GM21528 (cell line): ENCODE measurements at regions not wholly inside any gene's neighbourhood (a gene's known extent, or its start where the extent isn't known, plus 50 kb on each side); places are given as distances from the start of the nearest gene placed in this dataset.
"Not testable (repeated sequence)": the region's sequence is repeated elsewhere in the genome, so short reads cannot be mapped to it uniquely, and the experiment has no call there.

ENCODE experiments used
- ATAC-seq: cut with Tn5 transposase; IDR thresholded peaks from one replicate; pipeline ENCODE4 v1.9.1; 2021; ENCODE audit warnings: mild to moderate bottlenecking, moderate library complexity; ENCODE audit not compliant: unreplicated experiment, low FRiP score

DNA sequence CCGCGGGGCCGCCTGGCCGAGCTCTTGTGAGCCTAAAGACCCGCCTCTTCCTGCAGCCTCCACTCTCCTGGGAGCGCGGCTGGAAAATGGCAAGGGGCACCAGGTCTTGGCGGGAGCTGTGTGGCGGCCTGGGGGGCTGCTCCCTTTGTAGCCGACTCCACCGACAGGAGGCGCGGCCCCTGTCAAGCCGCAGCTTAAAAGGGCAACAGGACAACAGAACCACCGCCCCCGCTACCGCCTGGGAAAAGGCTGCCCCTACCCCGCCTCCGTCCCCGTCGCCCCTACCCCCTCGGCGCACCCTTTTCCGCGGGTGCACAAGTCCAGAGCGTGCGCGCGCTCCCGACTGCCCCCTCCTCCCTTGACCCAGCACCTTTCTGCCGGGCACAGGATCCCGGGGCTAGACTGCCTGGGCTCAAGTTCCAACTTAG is 60.3 kb downstream of the GOLGA8K start:
- ATAC-seq = not testable (repeated sequence)

DNA sequence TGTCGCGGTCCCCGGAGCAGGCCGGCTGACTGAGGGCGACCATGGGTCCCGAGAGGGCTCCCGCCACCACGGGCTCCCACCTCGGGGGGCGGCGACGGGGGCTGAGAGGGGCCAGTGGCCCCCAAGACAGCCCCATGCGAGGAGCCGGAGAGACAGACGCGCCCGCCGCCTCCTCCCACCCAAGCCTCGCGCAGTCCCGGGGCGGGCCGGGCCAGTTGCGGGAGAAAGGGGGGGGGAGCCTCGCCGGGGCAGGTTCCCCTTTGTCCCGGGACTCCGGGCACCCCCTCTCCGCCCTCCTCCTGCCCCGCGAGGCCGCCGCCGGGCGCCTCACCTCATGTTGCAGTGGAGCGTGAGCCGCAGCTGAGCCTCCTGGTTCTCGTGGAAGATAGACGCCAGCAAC is 60.8 kb downstream of the GOLGA8K start:
- not testable (repeated sequence) for ATAC-seq

DNA sequence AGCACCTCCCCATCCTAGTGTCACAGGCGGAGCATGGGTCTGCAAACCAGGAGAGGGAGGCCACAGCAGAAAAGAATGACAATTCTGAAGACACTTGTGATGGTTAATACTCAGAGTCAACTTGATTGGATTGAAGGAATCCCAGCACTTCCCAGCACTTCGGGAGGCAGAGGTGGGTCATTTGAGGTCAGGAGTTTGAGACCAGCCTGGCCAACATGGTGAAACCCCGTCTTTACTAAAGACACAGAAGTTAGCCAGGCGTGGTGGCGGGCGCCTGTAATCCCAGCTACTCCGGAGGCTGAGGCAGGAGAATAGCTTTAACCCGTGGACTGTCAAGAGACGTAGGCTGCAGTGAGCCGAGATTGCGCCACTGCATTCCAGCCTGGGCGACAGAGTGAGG is 61.6 kb downstream of the GOLGA8K start:
- not testable (repeated sequence) for ATAC-seq

DNA sequence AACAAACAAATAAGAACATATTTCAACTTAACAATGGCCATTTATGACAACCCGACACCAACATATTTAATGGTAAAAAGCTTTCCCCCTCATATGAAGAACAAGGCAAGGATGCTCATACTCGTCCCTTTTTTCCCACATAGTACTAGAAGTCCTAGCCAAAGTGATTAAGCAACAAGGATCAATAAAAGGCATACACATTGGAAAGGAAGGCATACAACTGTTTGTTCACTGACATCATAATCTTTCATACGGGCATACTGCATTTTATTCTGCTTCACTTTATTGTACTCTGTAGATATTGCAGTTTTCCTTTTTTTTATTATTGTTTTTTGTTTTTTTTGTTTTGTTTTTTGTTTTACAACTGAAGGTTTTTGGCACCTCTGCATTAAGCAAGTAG is 66.3 kb downstream of the GOLGA8K start:
- ATAC-seq = not testable (repeated sequence)

DNA sequence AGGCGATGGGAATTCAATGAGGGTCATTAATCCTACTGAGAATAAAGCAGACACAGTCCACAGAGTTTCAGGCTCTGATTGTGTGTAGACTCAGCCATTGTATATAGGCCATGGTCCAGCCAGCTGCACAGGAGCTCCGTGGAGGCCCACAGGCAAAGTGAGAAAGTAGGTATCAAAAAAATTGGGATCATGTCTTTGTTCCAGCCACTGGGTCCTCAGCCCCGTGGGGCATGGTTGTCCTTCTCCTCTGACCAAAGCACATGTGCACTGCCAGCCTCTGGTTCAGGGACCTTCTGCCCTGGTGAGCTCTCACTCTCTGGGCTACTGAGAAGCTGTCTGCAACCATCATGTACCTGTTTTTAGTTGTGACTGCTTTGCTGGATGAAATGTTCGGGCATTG is 79.7 kb downstream of the GOLGA8K start:
- not testable (repeated sequence) for ATAC-seq

DNA sequence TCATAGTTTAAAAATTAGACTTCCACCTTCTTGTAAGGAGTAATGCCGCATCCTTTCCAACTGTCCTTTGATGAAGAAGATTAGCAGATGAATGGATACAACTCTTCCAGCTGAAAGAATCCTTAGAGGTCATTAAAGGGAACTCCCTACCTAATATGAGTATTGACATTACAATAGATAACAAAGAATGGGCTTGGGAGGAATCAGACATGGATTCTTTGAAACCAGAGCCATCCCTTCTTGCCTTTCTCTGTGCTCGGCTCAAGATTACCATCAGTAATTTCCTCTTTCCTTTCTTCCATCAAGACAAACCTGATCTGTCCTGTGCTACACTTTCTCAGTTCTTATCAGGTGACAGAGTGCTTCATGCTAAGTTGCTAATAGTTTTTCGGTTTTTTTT is 83.8 kb downstream of the GOLGA8K start:
- ATAC-seq = not testable (repeated sequence)

DNA sequence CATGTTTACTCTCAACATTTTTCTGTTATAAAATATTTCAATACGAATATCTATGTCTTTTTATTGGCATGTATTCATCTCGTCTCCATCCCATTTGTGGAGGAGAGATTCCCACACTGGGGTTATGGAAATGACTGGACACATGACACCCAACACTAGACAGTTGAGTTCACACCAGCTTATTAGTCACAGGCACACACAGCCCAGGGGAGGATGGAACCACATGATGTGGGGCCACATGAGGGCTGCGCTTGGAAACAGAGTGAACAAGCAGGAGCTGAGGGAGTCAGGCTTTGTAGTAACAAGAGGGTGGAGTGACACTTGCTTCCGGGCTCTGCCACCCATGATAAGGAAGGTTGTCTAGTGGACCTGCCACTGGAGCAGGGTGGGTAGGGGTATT is 86.6 kb downstream of the GOLGA8K start:
- not testable (repeated sequence) for ATAC-seq

DNA sequence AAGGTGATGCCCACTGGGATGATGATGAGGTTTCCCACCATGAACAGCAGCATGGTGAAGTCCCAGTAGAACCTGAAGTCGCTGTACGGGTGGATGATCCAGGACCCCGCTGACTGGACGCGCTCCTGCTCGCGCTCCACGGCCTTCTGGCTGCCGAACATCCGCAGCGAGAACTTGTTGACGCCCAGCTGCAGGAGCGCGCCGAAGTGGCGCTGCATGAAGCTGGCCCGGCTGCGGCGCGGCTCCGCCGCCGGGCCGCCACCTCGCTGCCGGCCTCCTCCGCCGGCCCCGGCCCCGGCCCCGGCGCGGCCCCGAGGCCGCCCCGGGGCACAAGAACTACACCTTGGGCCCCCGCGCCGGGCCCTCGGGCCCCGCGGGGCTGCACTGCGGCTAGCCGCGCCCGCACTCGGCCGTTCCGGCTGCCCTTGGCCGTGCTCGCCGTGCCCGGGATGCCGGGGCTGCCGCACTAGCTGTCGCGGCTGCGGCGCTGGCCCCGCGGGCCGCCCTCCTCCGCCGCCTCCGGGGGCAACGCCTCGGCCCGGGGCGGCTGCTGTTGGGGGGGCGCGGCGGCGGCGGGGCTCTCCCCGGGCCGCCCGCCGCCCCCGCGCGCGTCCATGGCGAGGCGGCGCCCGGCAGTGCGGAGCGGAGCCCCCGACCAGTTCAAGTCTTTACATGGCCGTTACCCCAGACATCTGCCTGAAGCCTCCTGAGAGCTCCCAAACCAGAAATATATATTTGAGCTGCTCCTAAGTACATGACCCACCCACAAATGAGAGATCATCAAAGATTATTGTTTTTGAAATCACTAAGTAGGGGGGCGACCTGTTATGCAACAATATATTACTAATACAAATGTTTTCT is 87.8 kb downstream of the GOLGA8K start:
- ATAC-seq = not testable (repeated sequence)

DNA sequence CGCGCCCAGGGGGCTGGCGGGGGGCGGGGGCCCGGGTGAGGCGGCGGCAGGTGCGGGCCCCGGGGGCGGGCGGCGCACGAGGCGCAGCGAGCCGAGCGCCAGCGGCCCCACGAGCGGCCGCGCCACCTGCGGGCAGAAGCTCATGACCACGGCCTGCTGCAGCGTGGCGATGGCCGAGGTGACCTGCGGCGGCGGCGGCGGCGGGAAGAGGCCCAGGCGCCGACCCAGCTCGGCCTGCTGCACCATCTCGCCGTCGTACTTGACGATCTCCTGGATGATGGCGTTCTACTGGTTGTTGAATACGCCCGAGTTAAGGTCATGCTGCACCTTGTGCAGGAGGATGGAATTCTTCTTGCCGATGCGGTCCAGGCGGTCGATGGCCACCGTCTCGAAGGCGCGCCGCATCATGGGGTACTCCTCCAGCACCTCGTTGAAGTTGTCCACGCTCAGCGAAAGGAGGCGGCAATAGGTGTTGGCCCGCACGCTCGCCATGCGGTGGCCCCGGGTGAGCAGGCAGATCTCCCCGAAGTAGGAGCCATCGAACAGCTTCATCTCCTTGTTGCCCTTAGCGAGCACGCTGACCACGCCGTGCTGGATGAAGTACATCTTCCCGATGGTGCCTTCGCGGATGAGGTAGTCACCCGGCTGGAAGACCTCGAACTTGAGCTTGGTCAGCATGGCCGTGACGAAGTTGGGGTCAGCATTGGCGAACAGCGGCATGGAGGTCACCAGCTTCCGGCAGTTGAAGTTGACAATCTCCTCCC is 89.5 kb downstream of the GOLGA8K start:
- not testable (repeated sequence) for ATAC-seq

DNA sequence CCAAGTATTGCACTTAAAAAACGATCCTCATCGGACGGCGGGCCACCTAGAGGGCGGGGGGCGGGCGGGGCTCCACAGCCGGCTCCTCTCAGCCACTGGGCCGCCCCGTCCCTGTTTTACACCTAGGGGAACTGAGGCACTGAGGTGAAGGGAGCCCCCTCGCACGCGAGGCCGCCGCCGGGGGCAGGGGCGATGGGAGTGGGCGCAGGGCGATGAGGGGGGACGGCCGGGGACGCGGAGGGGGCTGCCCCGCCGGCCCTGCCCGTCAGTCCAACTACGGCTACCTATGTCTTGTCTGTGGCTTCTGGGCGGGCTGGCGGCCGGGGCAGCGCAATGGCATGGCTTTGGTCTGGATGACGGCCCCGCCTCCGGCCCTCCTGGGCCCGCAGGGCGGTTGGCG is 90.4 kb downstream of the GOLGA8K start:
- not testable (repeated sequence) for ATAC-seq

DNA sequence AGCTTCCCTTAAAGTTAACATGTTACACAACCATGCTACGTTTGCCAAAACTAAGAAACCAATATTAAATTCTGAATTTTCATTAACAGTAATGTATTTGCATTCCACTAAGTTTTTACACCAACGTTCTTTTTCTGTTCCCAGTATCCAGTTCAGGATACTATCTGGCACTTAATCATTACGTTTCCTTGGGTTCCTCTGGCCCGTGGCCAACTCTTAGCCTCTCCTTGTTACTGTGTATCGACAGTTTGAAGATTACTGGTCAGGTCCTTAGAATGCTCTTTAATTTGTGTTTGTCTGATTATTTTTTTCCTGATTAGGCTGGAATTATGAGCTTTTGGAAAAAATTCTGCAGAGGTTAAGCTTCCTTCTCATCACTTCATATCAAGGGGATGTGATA is 95.5 kb downstream of the GOLGA8K start:
- ATAC-seq = not testable (repeated sequence)

DNA sequence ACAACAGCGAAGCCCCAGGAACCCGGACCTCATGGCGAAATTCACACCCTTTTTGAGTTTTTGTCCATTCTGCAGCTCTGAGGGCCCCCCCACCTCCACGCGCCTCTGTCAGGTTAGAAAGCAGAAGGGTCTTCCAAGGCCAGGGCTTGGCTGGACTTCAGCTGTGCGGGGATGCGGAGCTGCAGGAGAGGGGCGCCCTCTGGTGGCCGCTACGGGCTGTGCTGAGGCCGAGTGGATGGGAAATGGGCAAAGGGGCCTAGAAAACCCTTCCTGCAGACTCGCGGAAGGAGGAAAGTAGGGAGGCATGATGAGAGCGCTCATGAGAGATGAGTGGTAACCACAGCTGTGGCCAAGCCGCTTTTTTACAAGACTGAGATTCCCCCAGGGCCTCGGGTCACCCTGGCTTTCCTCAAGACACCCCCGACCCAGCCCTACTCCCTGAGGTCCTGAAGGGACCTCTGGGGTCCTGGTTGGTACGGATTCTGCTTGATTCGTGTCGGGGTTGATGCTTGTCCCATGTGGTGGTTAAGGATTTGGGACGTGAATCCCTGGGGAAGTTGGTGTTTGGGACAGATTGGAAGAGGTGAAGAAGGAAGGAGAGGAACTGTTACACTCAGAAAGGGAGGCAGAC is 126.8 kb downstream of the GOLGA8K start:
- ATAC-seq = peak; percentile 61

DNA sequence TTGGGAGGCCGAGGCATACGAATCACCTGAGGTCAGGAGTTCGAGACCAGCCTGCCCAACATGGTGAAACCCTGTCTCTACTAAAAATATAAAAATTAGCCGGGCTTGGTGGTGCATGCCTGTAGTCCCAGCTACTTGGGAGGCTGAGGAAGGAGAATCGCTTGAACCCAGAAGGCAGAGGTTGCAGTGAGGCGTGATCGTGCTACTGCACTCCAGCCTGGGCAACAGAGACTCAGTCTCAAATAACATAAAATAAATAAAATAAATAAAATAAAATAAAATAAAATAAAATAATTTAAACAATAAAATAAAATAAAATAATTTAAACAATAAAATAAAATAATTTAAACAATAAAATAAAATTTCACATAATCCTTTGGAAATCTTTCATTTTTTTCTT is 149.1 kb downstream of the GOLGA8K start:
- ATAC-seq = not testable (repeated sequence)

DNA sequence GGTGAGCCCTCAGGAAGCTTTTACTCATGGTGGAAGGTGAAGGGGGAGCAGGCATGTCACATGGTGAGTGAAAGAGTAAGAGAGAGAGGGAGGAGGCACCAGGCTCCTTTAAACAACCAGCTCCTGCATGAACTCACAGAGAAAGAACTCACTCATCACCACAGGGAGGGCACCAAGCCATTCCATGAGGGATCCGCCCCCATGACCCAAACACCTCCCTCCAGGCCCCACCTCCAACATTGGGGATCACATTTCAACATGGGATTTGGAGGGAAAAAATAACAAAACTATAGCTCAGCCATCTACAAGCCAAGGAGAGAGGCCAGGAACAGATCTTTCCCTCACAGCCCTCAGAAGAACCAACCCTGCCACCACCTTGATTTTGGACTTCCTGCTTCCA is 153.9 kb downstream of the GOLGA8K start:
- not testable (repeated sequence) for ATAC-seq

DNA sequence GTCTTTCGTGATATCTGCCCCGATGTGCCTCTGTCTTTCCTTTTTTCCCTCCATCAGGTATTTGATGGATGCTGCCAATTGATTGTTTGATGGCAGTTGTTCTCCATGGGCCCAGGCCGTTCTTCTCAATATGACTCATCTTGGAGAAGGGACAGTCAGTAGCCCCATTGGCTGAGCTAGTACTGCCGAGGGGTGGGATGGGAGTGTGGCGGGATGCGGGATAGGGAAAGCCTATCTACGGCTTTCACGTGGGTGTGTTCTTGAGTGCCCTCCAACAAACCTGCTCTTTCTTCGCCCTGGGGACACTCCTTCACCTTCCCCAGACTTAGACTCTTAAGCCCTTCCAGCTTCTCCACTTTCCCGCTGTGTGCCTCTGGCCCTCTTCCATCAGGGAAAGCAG is 159.4 kb downstream of the GOLGA8K start:
- ATAC-seq = not testable (repeated sequence)

DNA sequence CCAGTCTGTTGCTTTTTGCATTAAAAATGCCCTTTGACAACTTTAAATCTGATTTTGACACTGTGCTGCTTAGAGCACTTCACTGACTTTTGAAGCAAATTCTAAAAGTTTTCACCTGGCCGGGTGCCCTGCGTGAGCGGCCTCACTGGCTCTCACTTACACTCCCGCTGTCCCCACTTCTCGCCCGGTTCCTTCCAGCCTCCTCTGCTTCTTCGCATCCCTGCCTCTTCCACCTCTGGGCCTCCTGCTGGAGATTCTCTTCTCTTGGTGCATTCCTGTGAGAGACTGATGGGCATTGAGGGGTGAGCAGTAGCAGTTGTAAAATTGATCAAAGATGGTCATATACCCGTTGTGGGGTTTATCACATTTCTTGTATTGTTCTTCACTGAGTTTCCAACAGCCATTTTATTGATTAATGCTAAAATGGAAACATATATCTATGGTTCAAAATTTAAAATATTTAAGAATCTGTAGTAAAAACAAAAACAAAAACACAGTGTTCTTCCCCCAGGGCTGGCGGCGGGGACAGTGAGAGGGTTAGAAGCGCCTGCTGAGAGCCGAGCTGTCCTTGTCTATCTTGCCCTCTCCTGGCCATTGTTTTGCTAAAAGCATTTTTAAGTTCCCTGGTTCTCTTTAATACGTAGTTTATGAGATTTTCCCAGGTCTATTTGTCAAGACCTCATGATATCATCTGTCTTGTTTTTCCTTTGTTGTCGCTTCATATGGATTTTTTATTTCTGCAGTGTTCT is 160.1 kb downstream of the GOLGA8K start:
- ATAC-seq = not testable (repeated sequence)

DNA sequence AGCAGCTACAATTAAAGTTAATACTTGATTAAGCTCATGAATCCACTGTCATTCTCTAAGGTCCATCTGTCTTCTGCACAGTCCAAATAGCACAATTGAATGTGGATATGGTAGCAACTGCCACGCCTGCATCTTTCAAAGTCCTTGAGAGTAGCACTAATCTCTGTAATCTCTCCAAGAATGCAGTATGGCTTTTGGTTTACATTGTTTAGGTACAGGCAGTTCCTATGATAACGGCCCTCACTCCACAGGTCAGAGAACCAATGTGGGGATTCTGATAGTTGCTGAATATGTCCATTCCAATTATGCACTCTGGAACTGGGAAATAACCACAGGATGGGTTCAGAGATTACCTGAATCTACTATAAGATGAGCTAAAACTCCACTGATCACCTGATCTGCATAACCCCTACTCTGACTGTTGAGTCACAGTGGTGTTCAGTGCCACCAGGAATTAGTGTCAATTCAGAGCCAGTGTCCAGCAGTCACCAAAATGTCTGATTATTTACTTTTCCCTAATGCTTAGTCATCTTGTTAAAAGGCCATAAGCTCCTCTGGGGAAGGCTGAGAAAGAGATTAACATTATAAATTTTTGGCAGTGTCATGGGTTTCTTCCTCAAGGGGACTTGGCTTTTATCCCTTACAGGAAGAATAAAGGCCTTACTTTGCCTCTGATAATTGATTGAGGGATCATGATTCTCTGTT is 175.5 kb downstream of the GOLGA8K start:
- not testable (repeated sequence) for ATAC-seq

DNA sequence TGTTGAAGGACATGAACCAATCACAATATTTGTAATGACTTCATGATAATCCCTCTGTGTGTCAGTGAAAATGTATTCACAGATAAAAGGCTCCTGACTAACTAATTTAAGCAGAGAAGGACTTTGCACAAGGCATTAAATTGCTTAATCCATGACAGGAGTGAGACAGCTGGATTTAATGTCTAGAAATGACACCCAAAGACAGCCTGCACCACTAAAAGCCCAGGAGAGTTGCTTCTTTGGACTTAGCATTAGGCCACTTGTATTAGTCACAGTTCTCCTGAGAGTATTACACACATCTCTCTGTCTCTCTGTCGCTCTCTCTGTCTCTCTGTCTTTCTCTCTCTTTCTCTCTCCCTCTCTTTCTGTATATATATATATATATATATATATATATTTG is 180.4 kb downstream of the GOLGA8K start:
- ATAC-seq = no peak
